GM13976 (cell line): ENCODE measurements at regions not wholly inside any gene's neighbourhood (a gene's known extent, or its start where the extent isn't known, plus 50 kb on each side); places are given as distances from the start of the nearest gene placed in this dataset.

Source experiments
- DNase-seq: peaks from one replicate; pipeline ENCODE4 v3.0.0; 2012; ENCODE audit warnings: low spot score
- CTCF ChIP-seq: IDR thresholded peaks from 2 replicates; pipeline ENCODE4 v1.5.1; 2012; ENCODE audit warnings: borderline replicate concordance, mild to moderate bottlenecking; ENCODE audit not compliant: insufficient read depth; ENCODE audit errors: extremely low read depth, missing control alignments, control extremely low read depth
- in situ Hi-C: fragments of 300-500 bp; cut with MboI; formaldehyde crosslinking; loops from one replicate; pipeline ENCODE4 v1.12.0; 2022; ENCODE audit warnings: low sequenced_read_pairs, mixed read lengths, inconsistent platforms; ENCODE audit not compliant: unreplicated experiment

GRCh38 chr2:239629926-239630617 is 229.3 kb upstream of the HDAC4 start:
- no peak for DNase-seq
- in situ Hi-C loops, result no loop called here
- TF ChIP-seq CTCF, result no peak

GRCh38 chr2:239626961-239627592 is 226.3 kb upstream of the HDAC4 start:
- no peak for DNase-seq
- in situ Hi-C loops, result no loop called here
- TF ChIP-seq CTCF, result no peak

GRCh38 chr2:239625971-239626734 is 225.3 kb upstream of the HDAC4 start:
- TF ChIP-seq CTCF, result no peak
- in situ Hi-C loops, result no loop called here
- DNase-seq, result no peak

- no peak for TF ChIP-seq CTCF
- DNase-seq, result no peak
- in situ Hi-C loops, result no loop called here
Measured at GRCh38 chr2:239625156-239625845, 224.5 kb upstream of the HDAC4 start.

GRCh38 chr2:239621611-239622010 is 220.8 kb upstream of the HDAC4 start:
- in situ Hi-C loops, result no loop called here
- no peak for DNase-seq
- no peak for TF ChIP-seq CTCF

GRCh38 chr2:239619369-239619768 is 218.5 kb upstream of the HDAC4 start:
- TF ChIP-seq CTCF, result no peak
- in situ Hi-C loops, result no loop called here
- no peak for DNase-seq
